HEK293 (cell line): ENCODE measurements at regions not wholly inside any gene's neighbourhood (a gene's known extent, or its start where the extent isn't known, plus 50 kb on each side); places are given as distances from the start of the nearest gene placed in this dataset.

Source experiments
- OSR2 ChIP-seq: fragments of 450-650 bp; formaldehyde crosslinking; IDR thresholded peaks from 2 replicates; pipeline ENCODE4 v1.5.1; 2016; ENCODE audit warnings: missing biosample characterization, missing genetic modification characterization
- YY1 ChIP-seq: fragments of 450-650 bp; formaldehyde crosslinking; IDR thresholded peaks from 2 replicates; pipeline ENCODE4 v1.5.1; 2018; ENCODE audit warnings: missing biosample characterization, missing genetic modification characterization
- ZBTB1 ChIP-seq: fragments of 450-650 bp; formaldehyde crosslinking; IDR thresholded peaks from 2 replicates; pipeline ENCODE4 v1.5.1; 2016; ENCODE audit warnings: missing biosample characterization, missing genetic modification characterization
- ZBTB17 ChIP-seq: fragments of 450-650 bp; formaldehyde crosslinking; IDR thresholded peaks from 2 replicates; pipeline ENCODE4 v1.5.1; 2016; ENCODE audit warnings: missing biosample characterization, missing genetic modification characterization
- ZBTB8A ChIP-seq: fragments of 450-650 bp; formaldehyde crosslinking; IDR thresholded peaks from 2 replicates; pipeline ENCODE4 v1.5.1; 2016; ENCODE audit warnings: missing biosample characterization, missing genetic modification characterization
- ZNF274 ChIP-seq, 2 experiments: fragments of 200-500 bp in 1 of 2; fragments of 450-650 bp in 1 of 2; sonication (Bioruptor generic) in 1 of 2; formaldehyde crosslinking in 1 of 2; IDR thresholded peaks; 2 replicates each; pipeline versions ENCODE4 v1.5.1 to v1.6.1; 2014 to 2016; ENCODE audit warnings: borderline replicate concordance in 1 of 2, inconsistent platforms in 1 of 2, low read length in 1 of 2, missing biosample characterization in 1 of 2, missing genetic modification characterization in 1 of 2
- ZNF423 ChIP-seq: fragments of 450-650 bp; formaldehyde crosslinking; IDR thresholded peaks from 2 replicates; pipeline ENCODE4 v1.5.1; 2016; ENCODE audit warnings: missing biosample characterization, missing genetic modification characterization
- ZNF785 ChIP-seq: fragments of 450-650 bp; formaldehyde crosslinking; IDR thresholded peaks from 2 replicates; pipeline ENCODE4 v1.5.1; 2016; ENCODE audit warnings: missing biosample characterization, missing genetic modification characterization

GRCh38 chr5:57805170-57805569, 322.6 kb upstream of the ACTBL2 start:
- TF ChIP-seq YY1 (tag by site-specific recombination) (no peak), ZNF423 (tag by site-specific recombination) (no peak), ZNF785 (no peak), OSR2 (tag by site-specific recombination) (no peak), ZBTB8A (no peak), ZBTB1 (tag by site-specific recombination) (no peak), ZBTB17 (tag by site-specific recombination) (no peak), ZNF274 (IDR thresholded peaks at IDR 0.05; ENCODE audit: low read length) (no peak), ZNF274 (tag by site-specific recombination; IDR thresholded peaks at IDR 0.05; ENCODE audit: borderline replicate concordance) (no peak)
